Central memory CD8-positive, alpha-beta T cell (primary cell): ENCODE measurements at regions not wholly inside any gene's neighbourhood (a gene's known extent, or its start where the extent isn't known, plus 50 kb on each side); places are given as distances from the start of the nearest gene placed in this dataset.

Experiments used
- ATAC-seq: fragments of 150-1000 bp; cut with Tn5 transposase; replicated peaks from 2 replicates; pipeline ENCODE4 v1.10.0; 2022; ENCODE audit warnings: mild to moderate bottlenecking, moderate FRiP score, moderate number of reproducible peaks; ENCODE audit not compliant: poor library complexity, severe bottlenecking; ENCODE audit errors: extremely low read depth
- DNase-seq, 2 donors: peaks; one replicate each; pipeline ENCODE4 v3.0.0; 2021; ENCODE audit warnings: low spot score in 2 of 2
- H3K27ac Mint-ChIP-seq: one replicate; pipeline ENCODE4 v1.8.0; 2022; ENCODE audit warnings: low read depth, mild to moderate bottlenecking, moderate library complexity, mixed read lengths
- H3K27me3 Mint-ChIP-seq: one replicate; pipeline ENCODE4 v1.8.0; 2022; ENCODE audit warnings: mixed read lengths
- H3K36me3 Mint-ChIP-seq: one replicate; pipeline ENCODE4 v1.8.0; 2022; ENCODE audit warnings: mild to moderate bottlenecking, moderate library complexity, mixed read lengths; ENCODE audit not compliant: insufficient read depth
- H3K4me1 Mint-ChIP-seq: one replicate; pipeline ENCODE4 v1.8.0; 2022; ENCODE audit warnings: mixed read lengths
- H3K4me3 Mint-ChIP-seq: one replicate; pipeline ENCODE4 v1.8.0; 2022; ENCODE audit warnings: mild to moderate bottlenecking, moderate library complexity, mixed read lengths
- H3K9me3 Mint-ChIP-seq: one replicate; pipeline ENCODE4 v1.8.0; 2022; ENCODE audit warnings: mixed read lengths

DNA sequence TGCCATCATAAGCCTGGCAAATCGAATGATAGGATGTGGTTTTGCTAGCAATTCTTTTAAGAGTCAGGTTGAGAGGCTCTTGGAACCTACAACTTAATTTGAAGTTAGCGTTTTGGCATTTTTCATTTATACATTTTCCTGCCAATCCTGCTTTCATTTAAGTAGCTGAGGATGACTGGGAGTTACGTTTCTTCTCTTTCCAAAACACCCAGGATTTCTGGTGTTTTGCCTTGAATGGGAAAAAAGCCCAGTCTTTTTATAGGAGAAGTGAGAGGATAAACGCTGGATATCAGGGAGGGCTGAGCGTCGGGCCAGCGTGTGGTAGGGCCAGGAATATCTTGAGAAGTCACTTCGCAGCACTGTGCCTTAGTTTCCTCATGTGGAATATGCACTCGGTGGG is 174.2 kb upstream of the HAND2 start:
- Mint-ChIP-seq H3K9me3 (no peaks in the 10 kb centered on the region), H3K36me3 (no peaks in the 10 kb centered on the region), H3K4me1 (no peaks in the 10 kb centered on the region), H3K27me3 (no peaks in the 10 kb centered on the region), H3K4me3 (no peak overlapping the region), H3K27ac (no peak overlapping the region)
- ATAC-seq = no peak
- no peak for DNase-seq

DNA sequence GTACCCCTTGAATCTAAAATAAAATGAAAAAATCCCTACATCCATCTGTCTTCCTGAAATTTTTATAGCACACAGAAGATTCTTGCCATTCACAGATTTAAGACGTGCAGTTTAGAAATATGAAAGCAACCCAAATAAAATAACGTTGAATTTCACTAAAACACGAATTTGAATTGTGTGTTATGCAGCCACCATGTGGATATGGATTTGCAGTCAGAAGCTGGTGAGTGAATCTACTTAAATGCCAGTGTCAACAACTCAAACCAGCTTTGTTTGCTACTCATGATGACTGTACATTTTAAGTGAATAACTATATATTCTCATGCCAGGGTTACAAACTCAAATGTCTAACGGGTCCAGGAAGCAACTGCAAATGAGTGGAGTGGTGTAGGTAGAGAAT is 173.0 kb upstream of the HAND2 start:
- no peaks in the 10 kb centered on the region for H3K27me3 Mint-ChIP-seq
- ATAC-seq (no peak), DNase-seq (no peak)

GRCh38 chr4:173700650-173701049 is 170.6 kb upstream of the HAND2 start:
- DNase-seq (no peak), ATAC-seq (no peak)
- Mint-ChIP-seq H3K27me3 (no peaks in the 10 kb centered on the region), H3K4me1 (no peaks in the 10 kb centered on the region), H3K9me3 (peaks cover 5% of the 10 kb centered on the region), H3K36me3 (no peaks in the 10 kb centered on the region), H3K27ac (no peak overlapping the region), H3K4me3 (no peak overlapping the region)

More for the DNA sequence above, 173.0 kb upstream of the HAND2 start:
- no peak overlapping the region for H3K4me3 Mint-ChIP-seq
- no peaks in the 10 kb centered on the region for H3K36me3 Mint-ChIP-seq
- peaks cover 1% of the 10 kb centered on the region for H3K9me3 Mint-ChIP-seq
- no peaks in the 10 kb centered on the region for H3K4me1 Mint-ChIP-seq
- no peak overlapping the region for H3K27ac Mint-ChIP-seq

GRCh38 chr4:173699841-173700475 is 169.9 kb upstream of the HAND2 start:
- DNase-seq (no peak), ATAC-seq (no peak)
- Mint-ChIP-seq H3K4me1 (no peaks in the 10 kb centered on the region), H3K9me3 (peaks cover 5% of the 10 kb centered on the region), H3K27ac (no peak overlapping the region), H3K4me3 (no peak overlapping the region), H3K27me3 (no peaks in the 10 kb centered on the region), H3K36me3 (no peaks in the 10 kb centered on the region)

DNA sequence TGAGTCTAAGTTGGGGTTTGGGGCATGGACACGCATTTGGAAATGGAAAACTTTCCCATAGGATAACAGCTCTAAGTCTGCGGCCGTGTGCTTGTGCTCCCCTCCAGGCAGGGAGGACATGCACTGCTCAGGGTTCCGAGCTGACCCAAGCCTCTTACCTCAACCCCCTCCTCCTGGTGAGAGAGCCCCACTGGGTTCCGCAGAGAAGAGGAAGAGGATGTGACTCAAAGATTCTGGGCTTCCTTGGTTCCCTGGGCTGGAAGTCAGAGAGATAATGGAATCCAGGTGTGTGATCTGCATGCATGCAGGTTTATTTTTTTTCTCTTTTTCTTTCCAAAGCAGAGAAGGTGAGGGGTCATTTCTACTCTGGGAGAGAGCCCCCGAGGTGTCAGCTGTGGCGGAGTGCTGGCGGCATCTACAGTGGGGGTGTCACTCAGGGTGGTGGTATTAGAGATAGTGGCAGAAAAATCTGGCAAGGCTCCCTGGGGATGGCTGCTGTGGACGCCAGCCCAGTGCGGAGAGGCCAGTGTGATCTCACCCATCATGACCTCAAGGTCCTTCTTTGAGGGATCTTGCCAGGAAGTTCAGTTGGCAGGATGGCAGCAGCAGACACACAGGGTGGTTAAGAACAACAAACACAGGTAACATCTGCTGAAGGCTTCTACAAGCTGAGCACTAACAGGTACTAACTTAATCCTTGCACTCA is 168.7 kb upstream of the HAND2 start:
- H3K36me3 Mint-ChIP-seq = no peaks in the 10 kb centered on the region
- DNase-seq (no peak), ATAC-seq (no peak)
- H3K9me3 Mint-ChIP-seq = peaks cover 5% of the 10 kb centered on the region
- H3K4me1 Mint-ChIP-seq = no peaks in the 10 kb centered on the region
- no peaks in the 10 kb centered on the region for H3K27me3 Mint-ChIP-seq
- no peak overlapping the region for H3K27ac Mint-ChIP-seq
- H3K4me3 Mint-ChIP-seq = no peak overlapping the region

DNA sequence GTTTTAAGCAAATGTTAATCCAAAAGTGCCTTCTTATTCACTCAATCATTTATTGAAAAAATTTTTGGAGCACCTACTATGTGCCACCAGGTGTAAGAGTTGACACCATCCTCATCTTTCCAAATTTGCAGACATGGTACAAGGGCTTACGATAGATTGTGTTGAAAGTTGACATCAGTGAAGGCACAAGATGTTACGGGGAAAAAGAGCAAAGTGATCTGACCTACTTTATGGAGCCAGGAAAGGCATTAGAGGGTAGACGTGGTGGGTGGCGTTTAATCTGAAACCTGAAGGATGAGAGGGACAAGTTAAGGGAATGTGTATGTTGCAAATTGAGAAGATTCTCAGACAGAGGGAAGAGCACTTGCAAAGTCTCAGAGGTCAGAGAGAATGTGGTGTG is 167.8 kb upstream of the HAND2 start:
- Mint-ChIP-seq H3K4me3 (no peak overlapping the region), H3K27ac (no peak overlapping the region), H3K4me1 (no peaks in the 10 kb centered on the region), H3K36me3 (no peaks in the 10 kb centered on the region), H3K27me3 (no peaks in the 10 kb centered on the region), H3K9me3 (peaks cover 5% of the 10 kb centered on the region)
- ATAC-seq (no peak), DNase-seq (no peak)

GRCh38 chr4:173696551-173696950 is 166.5 kb upstream of the HAND2 start:
- H3K27me3 Mint-ChIP-seq = no peaks in the 10 kb centered on the region
- H3K9me3 Mint-ChIP-seq = peaks cover 5% of the 10 kb centered on the region
- H3K36me3 Mint-ChIP-seq = no peaks in the 10 kb centered on the region
- ATAC-seq (no peak), DNase-seq (no peak)
- no peak overlapping the region for H3K4me3 Mint-ChIP-seq
- no peaks in the 10 kb centered on the region for H3K4me1 Mint-ChIP-seq
- no peak overlapping the region for H3K27ac Mint-ChIP-seq

- ATAC-seq (no peak), DNase-seq (no peak)
- H3K36me3 Mint-ChIP-seq = no peaks in the 10 kb centered on the region
- no peaks in the 10 kb centered on the region for H3K4me1 Mint-ChIP-seq
- no peak overlapping the region for H3K4me3 Mint-ChIP-seq
- H3K27ac Mint-ChIP-seq = no peak overlapping the region
- no peaks in the 10 kb centered on the region for H3K27me3 Mint-ChIP-seq
- peaks cover 5% of the 10 kb centered on the region for H3K9me3 Mint-ChIP-seq
Measured at GRCh38 chr4:173696011-173696410, 166.0 kb upstream of the HAND2 start.

GRCh38 chr4:173685831-173686210 is 155.8 kb upstream of the HAND2 start:
- no peak for ATAC-seq
- no peaks in the 10 kb centered on the region for H3K4me1 Mint-ChIP-seq
- no peaks in the 10 kb centered on the region for H3K9me3 Mint-ChIP-seq
- no peak for DNase-seq
- no peaks in the 10 kb centered on the region for H3K36me3 Mint-ChIP-seq
- H3K27me3 Mint-ChIP-seq = no peaks in the 10 kb centered on the region
- no peak overlapping the region for H3K27ac Mint-ChIP-seq
- no peak overlapping the region for H3K4me3 Mint-ChIP-seq

GRCh38 chr4:173685165-173685830 is 155.3 kb upstream of the HAND2 start:
- no peaks in the 10 kb centered on the region for H3K27me3 Mint-ChIP-seq
- no peak for ATAC-seq
- no peaks in the 10 kb centered on the region for H3K9me3 Mint-ChIP-seq

GRCh38 chr4:173684223-173684622 is 154.2 kb upstream of the HAND2 start:
- Mint-ChIP-seq H3K36me3 (no peaks in the 10 kb centered on the region), H3K27ac (no peak overlapping the region), H3K4me3 (no peak overlapping the region), H3K9me3 (no peaks in the 10 kb centered on the region), H3K4me1 (no peaks in the 10 kb centered on the region), H3K27me3 (no peaks in the 10 kb centered on the region)
- ATAC-seq = no peak
- DNase-seq = no peak

More at GRCh38 chr4:173685165-173685830, 155.3 kb upstream of the HAND2 start:
- no peak overlapping the region for H3K27ac Mint-ChIP-seq
- H3K4me1 Mint-ChIP-seq = no peaks in the 10 kb centered on the region
- no peak overlapping the region for H3K4me3 Mint-ChIP-seq
- no peak for DNase-seq
- no peaks in the 10 kb centered on the region for H3K36me3 Mint-ChIP-seq

- no peak overlapping the region for H3K27ac Mint-ChIP-seq
- no peaks in the 10 kb centered on the region for H3K27me3 Mint-ChIP-seq
- H3K9me3 Mint-ChIP-seq = peaks cover 2% of the 10 kb centered on the region
- no peaks in the 10 kb centered on the region for H3K4me1 Mint-ChIP-seq
- no peak for DNase-seq
- no peak for ATAC-seq
- H3K4me3 Mint-ChIP-seq = no peak overlapping the region
- H3K36me3 Mint-ChIP-seq = no peaks in the 10 kb centered on the region
Measured at GRCh38 chr4:173682609-173683008, 152.6 kb upstream of the HAND2 start.

GRCh38 chr4:173680278-173680677 is 150.2 kb upstream of the HAND2 start:
- Mint-ChIP-seq H3K4me3 (no peak overlapping the region), H3K4me1 (no peaks in the 10 kb centered on the region), H3K27ac (no peak overlapping the region), H3K36me3 (no peaks in the 10 kb centered on the region), H3K9me3 (peaks cover 11% of the 10 kb centered on the region), H3K27me3 (no peaks in the 10 kb centered on the region)
- no peak for ATAC-seq
- no peak for DNase-seq
